ENCODE measurements at regions not wholly inside any gene's neighbourhood (a gene's known extent, or its start where the extent isn't known, plus 50 kb on each side); places are given as distances from the start of the nearest gene placed in this dataset.

DNA sequence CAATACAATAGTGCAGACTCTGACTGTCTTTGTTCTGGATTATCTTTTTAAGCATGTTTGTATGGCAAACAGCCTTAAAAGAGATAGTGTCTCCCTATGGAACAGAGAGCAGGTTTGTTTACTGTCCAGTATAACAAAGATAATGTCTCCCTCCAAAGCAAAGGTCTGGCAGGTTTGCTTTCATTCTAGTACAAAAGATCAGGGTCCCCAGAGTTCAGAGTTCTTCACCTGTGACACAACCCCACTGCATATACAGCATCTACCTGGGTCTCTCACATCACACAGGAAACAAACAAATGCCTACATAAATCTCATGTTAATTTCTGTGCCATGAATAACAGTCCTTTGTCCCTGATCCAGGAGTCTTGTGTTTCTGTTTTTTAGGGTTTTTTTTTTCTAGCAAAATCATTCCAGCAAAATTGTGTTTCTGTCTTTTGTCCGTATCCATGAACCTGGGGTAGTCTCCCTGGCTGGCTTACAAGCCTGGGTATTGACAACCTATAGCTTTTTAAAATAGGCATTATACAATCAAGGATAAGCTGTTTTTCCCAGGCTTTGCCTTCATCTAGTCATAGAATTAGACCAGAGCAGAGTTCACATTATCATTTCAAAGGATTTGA, 89.4 kb upstream of the PTBP2 start:
- Histone ChIP-seq H4K20me1 (ENCODE audit: insufficient read depth) (no peaks in the 10 kb centered on the region), H2AFZ (ENCODE audit: low read depth) (no peak overlapping the region), H3K27ac (ENCODE audit: low read depth in 2 of 2, low read length in 1 of 2) (peak overlapping the region in 1 of 2 experiments; percentile 6; a peak in 1 of 4 replicates), H3K36me3 (replicated peaks in 1 of 2; ENCODE audit: control insufficient read depth in 1 of 2, insufficient read depth in 2 of 2, low read length in 1 of 2) (no peaks in the 10 kb centered on the region), H3K79me2 (ENCODE audit: insufficient read depth) (no peaks in the 10 kb centered on the region), H3F3A (replicated peaks; ENCODE audit: insufficient read depth) (no peaks in the 10 kb centered on the region), H3K4me3 (ENCODE audit: low read depth in 2 of 2, low read length in 1 of 2) (no peak overlapping the region), H3K4me2 (no peak overlapping the region), H3K27me3 (ENCODE audit: insufficient read depth) (no peaks in the 10 kb centered on the region), H3K4me1 (ENCODE audit: control insufficient read depth in 1 of 2, insufficient read depth in 2 of 2, low read depth in 1 of 2, low read length in 1 of 2) (no peaks in the 10 kb centered on the region), H3K9ac (no peak overlapping the region), H3K9me2 (no peaks in the 10 kb centered on the region), H3K9me3 (no peaks in the 10 kb centered on the region; the same call in 1 of the 2 replicates)
- no peak for TF ChIP-seq FOXM1 (IDR thresholded peaks at IDR 0.05; ENCODE audit: low read depth)
- no peak for TF ChIP-seq YY1 (IDR thresholded peaks at IDR 0.05; ENCODE audit: low read depth)
- TF ChIP-seq SIN3A (IDR thresholded peaks at IDR 0.05; ENCODE audit: borderline replicate concordance, low read depth, low read length), result no peak
- no peak for TF ChIP-seq REST (IDR thresholded peaks at IDR 0.05; ENCODE audit: low read depth, low read length)
- TF ChIP-seq JUND (IDR thresholded peaks at IDR 0.05), result no peak
- no peak for TF ChIP-seq USF2 (IDR thresholded peaks at IDR 0.05; ENCODE audit: borderline replicate concordance, low read depth, low read length)
- TF ChIP-seq EZH2phosphoT487 (IDR thresholded peaks at IDR 0.05; ENCODE audit: borderline replicate concordance, low read depth), result no peak
- TF ChIP-seq NFIC (IDR thresholded peaks at IDR 0.05; ENCODE audit: borderline replicate concordance), result no peak
- TF ChIP-seq FOXJ3 (CRISPR knock-in tag; IDR thresholded peaks at IDR 0.05), result no peak
- no peak for TF ChIP-seq RFX5 (IDR thresholded peaks at IDR 0.05; ENCODE audit: low read length)
- TF ChIP-seq RXRA (IDR thresholded peaks at IDR 0.05; ENCODE audit: borderline replicate concordance, low read depth), result no peak
- no peak for TF ChIP-seq CTCF (IDR thresholded peaks at IDR 0.05)
- no peak for TF ChIP-seq TAF1 (IDR thresholded peaks at IDR 0.05; ENCODE audit: borderline replicate concordance, low read depth, low read length)
- TF ChIP-seq FOSL2 (IDR thresholded peaks at IDR 0.05; ENCODE audit: borderline replicate concordance, low read depth), result no peak
- TF ChIP-seq MXI1 (IDR thresholded peaks at IDR 0.05; ENCODE audit: low read depth, low read length), result no peak
- TF ChIP-seq TEAD4 (IDR thresholded peaks at IDR 0.05; ENCODE audit: borderline replicate concordance, insufficient read depth), result no peak
- TF ChIP-seq EP300 (IDR thresholded peaks at IDR 0.05; ENCODE audit: borderline replicate concordance in 1 of 2, low read depth in 1 of 2, low read length in 1 of 2), result no peak
- no peak for TF ChIP-seq GABPA (IDR thresholded peaks at IDR 0.05; ENCODE audit: low read depth)
- TF ChIP-seq, protein P1, sequence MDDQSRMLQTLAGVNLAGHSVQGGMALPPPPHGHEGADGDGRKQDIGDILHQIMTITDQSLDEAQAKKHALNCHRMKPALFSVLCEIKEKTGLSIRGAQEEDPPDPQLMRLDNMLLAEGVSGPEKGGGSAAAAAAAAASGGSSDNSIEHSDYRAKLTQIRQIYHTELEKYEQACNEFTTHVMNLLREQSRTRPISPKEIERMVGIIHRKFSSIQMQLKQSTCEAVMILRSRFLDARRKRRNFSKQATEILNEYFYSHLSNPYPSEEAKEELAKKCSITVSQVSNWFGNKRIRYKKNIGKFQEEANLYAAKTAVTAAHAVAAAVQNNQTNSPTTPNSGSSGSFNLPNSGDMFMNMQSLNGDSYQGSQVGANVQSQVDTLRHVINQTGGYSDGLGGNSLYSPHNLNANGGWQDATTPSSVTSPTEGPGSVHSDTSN (IDR thresholded peaks at IDR 0.05), result no peak
- DNase-seq, result no peak
- 68% methylated on average over 1 of the region's 1 CpG for whole genome bisulfite sequencing (ENCODE audit: low lambda C conversion rate)
- POLR2A ChIA-PET, result no interaction called here
- CTCF ChIA-PET, result no interaction called here

Measured in SK-N-SH (cell line).